DOHH2 (cell line): ENCODE measurements at regions not wholly inside any gene's neighbourhood (a gene's known extent, or its start where the extent isn't known, plus 50 kb on each side); places are given as distances from the start of the nearest gene placed in this dataset.

Experiments used
- H3F3A ChIP-seq: fragments of 200-600 bp; sonication (generic), shearing (Covaris generic); 2 replicates; pipeline ENCODE4 v1.6.0; 2016; ENCODE audit warnings: antibody characterized with exemption, mild to moderate bottlenecking; ENCODE audit not compliant: control insufficient read depth, insufficient read depth
- H3K27ac ChIP-seq: fragments of 200-600 bp; sonication (generic); 2 replicates; pipeline ENCODE4 v1.5.1; 2014; ENCODE audit warnings: low read depth, mild to moderate bottlenecking, low read length, moderate library complexity
- H3K27me3 ChIP-seq: fragments of 200-600 bp; sonication (generic); 2 replicates; pipeline ENCODE4 v1.6.1; 2014; ENCODE audit warnings: mild to moderate bottlenecking, low read length, mixed read lengths; ENCODE audit not compliant: control insufficient read depth
- H3K36me3 ChIP-seq: fragments of 200-600 bp; sonication (generic); 2 replicates; pipeline ENCODE4 v1.6.1; 2014; ENCODE audit warnings: mild to moderate bottlenecking, low read length, moderate library complexity, mixed read lengths; ENCODE audit not compliant: control insufficient read depth
- H3K4me1 ChIP-seq: fragments of 200-600 bp; sonication (generic); 2 replicates; pipeline ENCODE4 v1.6.1; 2014; ENCODE audit warnings: mild to moderate bottlenecking, low read length, mixed read lengths; ENCODE audit not compliant: control insufficient read depth
- H3K4me2 ChIP-seq: fragments of 200-600 bp; sonication (generic); 2 replicates; pipeline ENCODE4 v1.6.0; 2014; ENCODE audit warnings: mild to moderate bottlenecking, low read length, moderate library complexity
- H3K4me3 ChIP-seq: fragments of 200-600 bp; sonication (generic); 2 replicates; pipeline ENCODE4 v1.5.1; 2014; ENCODE audit warnings: mild to moderate bottlenecking, low read length, mixed read lengths
- H3K79me2 ChIP-seq: fragments of 200-600 bp; sonication (generic); 2 replicates; pipeline ENCODE4 v1.6.1; 2014; ENCODE audit warnings: mild to moderate bottlenecking, low read length, mixed read lengths; ENCODE audit not compliant: control insufficient read depth
- H3K9me2 ChIP-seq: fragments of 200-600 bp; sonication (generic); replicated peaks from 2 replicates; pipeline ENCODE4 v1.6.1; 2014; ENCODE audit warnings: mild to moderate bottlenecking, low read length, mixed read lengths; ENCODE audit not compliant: control insufficient read depth
- H3K9me3 ChIP-seq: fragments of 200-600 bp; sonication (generic); 2 replicates; pipeline ENCODE4 v1.6.1; 2014; ENCODE audit warnings: antibody characterized with exemption, low read length, mixed read lengths; ENCODE audit not compliant: control insufficient read depth, insufficient read depth
- H4K20me1 ChIP-seq: fragments of 200-600 bp; sonication (generic); 2 replicates; pipeline ENCODE4 v1.6.0; 2014; ENCODE audit warnings: low read depth, mild to moderate bottlenecking, antibody characterized with exemption, low read length, moderate library complexity; ENCODE audit not compliant: control insufficient read depth, insufficient read depth
- CTCF ChIP-seq: fragments of 200-600 bp; sonication (generic); IDR thresholded peaks from one replicate; pipeline ENCODE4 v1.5.1; 2014; ENCODE audit warnings: antibody characterized with exemption, mild to moderate bottlenecking, low read depth, low read length; ENCODE audit not compliant: poor library complexity, severe bottlenecking
- EZH2phosphoT487 ChIP-seq: fragments of 200-600 bp; sonication (generic); IDR thresholded peaks from 2 replicates; pipeline ENCODE4 v1.6.1; 2017; ENCODE audit warnings: borderline replicate concordance, mild to moderate bottlenecking, antibody characterized with exemption, low read length, moderate library complexity, mixed read lengths

DNA sequence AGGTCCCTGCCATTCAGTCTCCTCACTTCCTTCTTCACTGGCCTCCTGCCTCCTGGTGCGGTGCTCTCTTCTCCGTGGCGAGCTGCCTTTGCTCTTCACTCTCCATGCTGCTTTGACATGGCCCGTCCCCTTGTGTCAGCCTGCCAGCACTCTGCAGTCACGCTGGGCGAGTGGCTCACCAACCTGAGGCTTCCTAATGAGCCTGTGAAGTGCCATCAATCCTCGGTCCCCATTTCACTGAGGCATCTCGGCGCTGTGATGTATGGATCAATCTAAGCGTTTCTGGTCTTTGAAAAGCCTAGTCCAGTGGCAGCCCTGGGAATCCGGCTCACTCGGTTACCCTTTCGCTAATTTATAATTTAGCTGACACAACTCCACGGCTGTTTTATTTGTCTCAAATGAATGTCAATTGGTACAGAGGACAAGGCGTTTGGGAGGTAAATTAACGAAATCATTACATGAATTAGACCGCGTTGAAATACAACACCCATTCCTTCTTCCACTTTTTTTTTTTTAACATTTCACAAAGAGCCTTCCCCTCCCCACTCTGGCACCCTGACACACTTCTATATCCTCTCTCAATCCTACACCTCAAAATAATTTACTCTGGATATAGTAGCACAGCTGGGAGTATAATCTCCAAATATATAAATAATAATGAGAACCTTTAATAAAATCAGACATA is 610.7 kb downstream of the TMEM114 start:
- no peaks in the 10 kb centered on the region for H3K9me3 ChIP-seq
- H3K9me2 ChIP-seq = no peaks in the 10 kb centered on the region
- H3K4me3 ChIP-seq = no peak overlapping the region
- no peaks in the 10 kb centered on the region for H3F3A ChIP-seq
- no peaks in the 10 kb centered on the region for H3K27me3 ChIP-seq
- H4K20me1 ChIP-seq = no peaks in the 10 kb centered on the region
- TF ChIP-seq EZH2phosphoT487 = no peak
- no peak for TF ChIP-seq CTCF
- no peak overlapping the region for H3K27ac ChIP-seq
- H3K4me1 ChIP-seq = no peaks in the 10 kb centered on the region
- H3K4me2 ChIP-seq = no peak overlapping the region
- H3K36me3 ChIP-seq = no peaks in the 10 kb centered on the region
- H3K79me2 ChIP-seq = no peaks in the 10 kb centered on the region

DNA sequence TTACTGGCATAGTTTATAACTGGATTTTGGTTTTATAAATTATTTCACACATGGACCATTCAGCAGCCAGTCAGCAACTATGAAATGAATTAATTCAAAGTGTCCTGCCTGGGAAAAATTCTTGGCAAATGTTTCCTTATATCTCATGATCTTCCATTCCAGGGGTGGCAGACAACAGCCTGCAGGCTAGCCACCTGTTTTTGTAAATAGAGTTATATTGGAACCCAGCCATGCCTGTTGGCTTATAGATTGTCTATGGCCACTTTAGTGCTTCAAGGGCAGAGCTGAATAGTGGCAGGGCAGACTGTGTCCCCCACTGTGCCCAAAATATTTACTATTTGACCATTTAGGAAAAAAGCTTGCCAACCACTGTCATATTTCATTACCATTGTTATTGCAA is 613.7 kb downstream of the TMEM114 start:
- Histone ChIP-seq H3K27me3 (no peaks in the 10 kb centered on the region), H3K4me2 (no peak overlapping the region), H3K9me2 (no peaks in the 10 kb centered on the region), H3K4me3 (no peak overlapping the region), H3K4me1 (no peaks in the 10 kb centered on the region), H3K36me3 (no peaks in the 10 kb centered on the region), H3F3A (no peaks in the 10 kb centered on the region), H3K27ac (no peak overlapping the region), H3K9me3 (no peaks in the 10 kb centered on the region), H3K79me2 (no peaks in the 10 kb centered on the region), H4K20me1 (no peaks in the 10 kb centered on the region)
- no peak for TF ChIP-seq CTCF
- TF ChIP-seq EZH2phosphoT487 = no peak

- TF ChIP-seq CTCF (no peak), EZH2phosphoT487 (no peak)
- Histone ChIP-seq H3K36me3 (no peaks in the 10 kb centered on the region), H3F3A (no peaks in the 10 kb centered on the region), H3K4me1 (no peaks in the 10 kb centered on the region), H3K27me3 (no peaks in the 10 kb centered on the region), H3K4me3 (no peak overlapping the region), H3K4me2 (no peak overlapping the region), H3K9me3 (no peaks in the 10 kb centered on the region), H3K27ac (no peak overlapping the region), H3K79me2 (no peaks in the 10 kb centered on the region), H4K20me1 (no peaks in the 10 kb centered on the region), H3K9me2 (no peaks in the 10 kb centered on the region)
Observed at GRCh38 chr16:7976125-7976524, 614.2 kb downstream of the TMEM114 start.
